ENCODE measurements at regions not wholly inside any gene's neighbourhood (a gene's known extent, or its start where the extent isn't known, plus 50 kb on each side); places are given as distances from the start of the nearest gene placed in this dataset.

DNA sequence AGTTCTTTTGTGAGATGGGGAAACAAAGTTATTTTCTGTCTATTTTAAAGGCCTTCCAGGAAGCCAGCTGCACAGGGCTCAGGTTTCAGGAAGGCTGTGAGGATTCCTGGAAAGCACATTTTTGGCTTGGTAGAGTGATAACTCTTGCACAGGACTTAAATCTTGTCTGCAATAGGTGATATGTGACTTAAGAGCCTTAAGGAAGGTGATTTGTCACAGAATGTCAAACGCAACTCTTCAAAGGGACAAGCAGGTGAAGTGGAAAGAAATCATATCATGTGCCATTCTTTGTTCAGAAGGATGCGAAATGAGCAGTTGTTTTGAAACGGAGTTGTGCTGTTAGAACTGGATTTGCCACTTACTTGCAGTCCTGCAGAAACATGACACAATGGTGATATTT, 459.3 kb downstream of the MAT2B start:
- TF ChIP-seq, protein P1, sequence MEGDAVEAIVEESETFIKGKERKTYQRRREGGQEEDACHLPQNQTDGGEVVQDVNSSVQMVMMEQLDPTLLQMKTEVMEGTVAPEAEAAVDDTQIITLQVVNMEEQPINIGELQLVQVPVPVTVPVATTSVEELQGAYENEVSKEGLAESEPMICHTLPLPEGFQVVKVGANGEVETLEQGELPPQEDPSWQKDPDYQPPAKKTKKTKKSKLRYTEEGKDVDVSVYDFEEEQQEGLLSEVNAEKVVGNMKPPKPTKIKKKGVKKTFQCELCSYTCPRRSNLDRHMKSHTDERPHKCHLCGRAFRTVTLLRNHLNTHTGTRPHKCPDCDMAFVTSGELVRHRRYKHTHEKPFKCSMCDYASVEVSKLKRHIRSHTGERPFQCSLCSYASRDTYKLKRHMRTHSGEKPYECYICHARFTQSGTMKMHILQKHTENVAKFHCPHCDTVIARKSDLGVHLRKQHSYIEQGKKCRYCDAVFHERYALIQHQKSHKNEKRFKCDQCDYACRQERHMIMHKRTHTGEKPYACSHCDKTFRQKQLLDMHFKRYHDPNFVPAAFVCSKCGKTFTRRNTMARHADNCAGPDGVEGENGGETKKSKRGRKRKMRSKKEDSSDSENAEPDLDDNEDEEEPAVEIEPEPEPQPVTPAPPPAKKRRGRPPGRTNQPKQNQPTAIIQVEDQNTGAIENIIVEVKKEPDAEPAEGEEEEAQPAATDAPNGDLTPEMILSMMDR (IDR thresholded peaks at IDR 0.05) = no peak
- no peak for TF ChIP-seq POLR2A (IDR thresholded peaks at IDR 0.05)

Measured in thyroid gland (tissue), 4 donors.